ENCODE measurements at regions not wholly inside any gene's neighbourhood (a gene's known extent, or its start where the extent isn't known, plus 50 kb on each side); places are given as distances from the start of the nearest gene placed in this dataset.

DNA sequence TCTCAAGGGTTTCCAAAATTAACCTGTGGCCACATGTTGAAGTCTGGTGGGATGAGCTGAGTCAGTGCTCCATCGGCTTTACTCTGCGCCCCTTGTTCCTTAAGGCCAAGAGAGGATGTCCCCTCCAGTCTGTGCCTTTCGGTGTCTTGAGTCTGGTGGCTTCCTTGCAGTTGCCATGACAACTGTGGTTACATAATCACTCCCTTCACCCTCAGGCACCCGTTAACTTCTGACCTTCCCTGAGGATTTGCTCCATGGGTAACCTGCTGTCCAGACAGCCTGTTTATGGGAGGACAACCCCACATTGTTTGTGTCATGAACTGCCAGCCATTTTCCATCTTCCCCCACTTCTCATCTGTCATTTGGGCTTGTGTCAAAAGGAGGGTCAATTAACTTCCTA lies 401.1 kb upstream of the LCORL start:
- TF ChIP-seq SNAI2 (CRISPR knock-in tag; IDR thresholded peaks at IDR 0.05) (no peak), ARNTL (CRISPR knock-in tag; IDR thresholded peaks at IDR 0.05; ENCODE audit: borderline replicate concordance, low read depth) (no peak), TOX (CRISPR knock-in tag; IDR thresholded peaks at IDR 0.05; ENCODE audit: borderline replicate concordance) (no peak), ISL1 (CRISPR knock-in tag; IDR thresholded peaks at IDR 0.05) (no peak), GLIS3 (CRISPR knock-in tag; IDR thresholded peaks at IDR 0.05) (no peak), OSR1 (CRISPR knock-in tag; IDR thresholded peaks at IDR 0.05) (no peak), RARB (CRISPR knock-in tag; IDR thresholded peaks at IDR 0.05) (no peak), ZNF8 (CRISPR knock-in tag; IDR thresholded peaks at IDR 0.05) (no peak), ZFP3 (CRISPR knock-in tag; IDR thresholded peaks at IDR 0.05) (no peak), CSDC2 (CRISPR knock-in tag; IDR thresholded peaks at IDR 0.05) (no peak)
- TF ChIP-seq, protein P1, sequence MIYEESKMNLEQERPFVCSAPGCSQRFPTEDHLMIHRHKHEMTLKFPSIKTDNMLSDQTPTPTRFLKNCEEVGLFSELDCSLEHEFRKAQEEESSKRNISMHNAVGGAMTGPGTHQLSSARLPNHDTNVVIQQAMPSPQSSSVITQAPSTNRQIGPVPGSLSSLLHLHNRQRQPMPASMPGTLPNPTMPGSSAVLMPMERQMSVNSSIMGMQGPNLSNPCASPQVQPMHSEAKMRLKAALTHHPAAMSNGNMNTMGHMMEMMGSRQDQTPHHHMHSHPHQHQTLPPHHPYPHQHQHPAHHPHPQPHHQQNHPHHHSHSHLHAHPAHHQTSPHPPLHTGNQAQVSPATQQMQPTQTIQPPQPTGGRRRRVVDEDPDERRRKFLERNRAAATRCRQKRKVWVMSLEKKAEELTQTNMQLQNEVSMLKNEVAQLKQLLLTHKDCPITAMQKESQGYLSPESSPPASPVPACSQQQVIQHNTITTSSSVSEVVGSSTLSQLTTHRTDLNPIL (CRISPR knock-in tag; IDR thresholded peaks at IDR 0.05; ENCODE audit: low read depth): no peak
- TF ChIP-seq, protein P2, sequence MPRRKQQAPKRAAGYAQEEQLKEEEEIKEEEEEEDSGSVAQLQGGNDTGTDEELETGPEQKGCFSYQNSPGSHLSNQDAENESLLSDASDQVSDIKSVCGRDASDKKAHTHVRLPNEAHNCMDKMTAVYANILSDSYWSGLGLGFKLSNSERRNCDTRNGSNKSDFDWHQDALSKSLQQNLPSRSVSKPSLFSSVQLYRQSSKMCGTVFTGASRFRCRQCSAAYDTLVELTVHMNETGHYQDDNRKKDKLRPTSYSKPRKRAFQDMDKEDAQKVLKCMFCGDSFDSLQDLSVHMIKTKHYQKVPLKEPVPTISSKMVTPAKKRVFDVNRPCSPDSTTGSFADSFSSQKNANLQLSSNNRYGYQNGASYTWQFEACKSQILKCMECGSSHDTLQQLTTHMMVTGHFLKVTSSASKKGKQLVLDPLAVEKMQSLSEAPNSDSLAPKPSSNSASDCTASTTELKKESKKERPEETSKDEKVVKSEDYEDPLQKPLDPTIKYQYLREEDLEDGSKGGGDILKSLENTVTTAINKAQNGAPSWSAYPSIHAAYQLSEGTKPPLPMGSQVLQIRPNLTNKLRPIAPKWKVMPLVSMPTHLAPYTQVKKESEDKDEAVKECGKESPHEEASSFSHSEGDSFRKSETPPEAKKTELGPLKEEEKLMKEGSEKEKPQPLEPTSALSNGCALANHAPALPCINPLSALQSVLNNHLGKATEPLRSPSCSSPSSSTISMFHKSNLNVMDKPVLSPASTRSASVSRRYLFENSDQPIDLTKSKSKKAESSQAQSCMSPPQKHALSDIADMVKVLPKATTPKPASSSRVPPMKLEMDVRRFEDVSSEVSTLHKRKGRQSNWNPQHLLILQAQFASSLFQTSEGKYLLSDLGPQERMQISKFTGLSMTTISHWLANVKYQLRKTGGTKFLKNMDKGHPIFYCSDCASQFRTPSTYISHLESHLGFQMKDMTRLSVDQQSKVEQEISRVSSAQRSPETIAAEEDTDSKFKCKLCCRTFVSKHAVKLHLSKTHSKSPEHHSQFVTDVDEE (CRISPR knock-in tag; IDR thresholded peaks at IDR 0.05): no peak
- TF ChIP-seq, protein P3, sequence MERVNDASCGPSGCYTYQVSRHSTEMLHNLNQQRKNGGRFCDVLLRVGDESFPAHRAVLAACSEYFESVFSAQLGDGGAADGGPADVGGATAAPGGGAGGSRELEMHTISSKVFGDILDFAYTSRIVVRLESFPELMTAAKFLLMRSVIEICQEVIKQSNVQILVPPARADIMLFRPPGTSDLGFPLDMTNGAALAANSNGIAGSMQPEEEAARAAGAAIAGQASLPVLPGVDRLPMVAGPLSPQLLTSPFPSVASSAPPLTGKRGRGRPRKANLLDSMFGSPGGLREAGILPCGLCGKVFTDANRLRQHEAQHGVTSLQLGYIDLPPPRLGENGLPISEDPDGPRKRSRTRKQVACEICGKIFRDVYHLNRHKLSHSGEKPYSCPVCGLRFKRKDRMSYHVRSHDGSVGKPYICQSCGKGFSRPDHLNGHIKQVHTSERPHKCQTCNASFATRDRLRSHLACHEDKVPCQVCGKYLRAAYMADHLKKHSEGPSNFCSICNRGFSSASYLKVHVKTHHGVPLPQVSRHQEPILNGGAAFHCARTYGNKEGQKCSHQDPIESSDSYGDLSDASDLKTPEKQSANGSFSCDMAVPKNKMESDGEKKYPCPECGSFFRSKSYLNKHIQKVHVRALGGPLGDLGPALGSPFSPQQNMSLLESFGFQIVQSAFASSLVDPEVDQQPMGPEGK (CRISPR knock-in tag; IDR thresholded peaks at IDR 0.05; ENCODE audit: borderline replicate concordance): no peak
- TF ChIP-seq, protein P4, sequence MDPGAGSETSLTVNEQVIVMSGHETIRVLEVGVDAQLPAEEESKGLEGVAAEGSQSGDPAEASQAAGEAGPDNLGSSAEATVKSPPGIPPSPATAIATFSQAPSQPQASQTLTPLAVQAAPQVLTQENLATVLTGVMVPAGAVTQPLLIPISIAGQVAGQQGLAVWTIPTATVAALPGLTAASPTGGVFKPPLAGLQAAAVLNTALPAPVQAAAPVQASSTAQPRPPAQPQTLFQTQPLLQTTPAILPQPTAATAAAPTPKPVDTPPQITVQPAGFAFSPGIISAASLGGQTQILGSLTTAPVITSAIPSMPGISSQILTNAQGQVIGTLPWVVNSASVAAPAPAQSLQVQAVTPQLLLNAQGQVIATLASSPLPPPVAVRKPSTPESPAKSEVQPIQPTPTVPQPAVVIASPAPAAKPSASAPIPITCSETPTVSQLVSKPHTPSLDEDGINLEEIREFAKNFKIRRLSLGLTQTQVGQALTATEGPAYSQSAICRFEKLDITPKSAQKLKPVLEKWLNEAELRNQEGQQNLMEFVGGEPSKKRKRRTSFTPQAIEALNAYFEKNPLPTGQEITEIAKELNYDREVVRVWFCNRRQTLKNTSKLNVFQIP (CRISPR knock-in tag; IDR thresholded peaks at IDR 0.05; ENCODE audit: borderline replicate concordance, low read depth): no peak

Measured in SK-N-SH treated with all-trans-retinoic acid at 6 μM for 48 hours (cell line).